ENCODE measurements at regions not wholly inside any gene's neighbourhood (a gene's known extent, or its start where the extent isn't known, plus 50 kb on each side); places are given as distances from the start of the nearest gene placed in this dataset.

DNA sequence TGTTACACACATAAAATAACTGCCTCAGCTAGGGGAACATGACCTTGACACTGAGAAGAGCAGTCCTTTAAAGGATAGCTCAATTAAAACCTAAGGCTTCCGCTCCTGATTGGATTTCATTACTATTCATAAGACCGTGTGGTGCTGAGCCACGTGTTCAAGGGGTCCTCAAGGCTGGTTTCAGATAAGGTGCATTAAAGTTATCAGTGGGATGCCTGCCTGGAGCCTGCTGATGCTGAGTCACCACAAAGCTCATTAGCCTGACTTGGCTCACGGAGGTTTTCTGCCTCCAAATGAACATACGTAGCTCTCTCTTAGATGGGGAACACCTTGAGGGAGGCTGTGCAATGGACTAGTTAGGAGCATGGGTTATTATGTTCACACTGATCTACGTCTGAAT is 518.9 kb downstream of the TDRD15 start:
- TF ChIP-seq, protein P1, sequence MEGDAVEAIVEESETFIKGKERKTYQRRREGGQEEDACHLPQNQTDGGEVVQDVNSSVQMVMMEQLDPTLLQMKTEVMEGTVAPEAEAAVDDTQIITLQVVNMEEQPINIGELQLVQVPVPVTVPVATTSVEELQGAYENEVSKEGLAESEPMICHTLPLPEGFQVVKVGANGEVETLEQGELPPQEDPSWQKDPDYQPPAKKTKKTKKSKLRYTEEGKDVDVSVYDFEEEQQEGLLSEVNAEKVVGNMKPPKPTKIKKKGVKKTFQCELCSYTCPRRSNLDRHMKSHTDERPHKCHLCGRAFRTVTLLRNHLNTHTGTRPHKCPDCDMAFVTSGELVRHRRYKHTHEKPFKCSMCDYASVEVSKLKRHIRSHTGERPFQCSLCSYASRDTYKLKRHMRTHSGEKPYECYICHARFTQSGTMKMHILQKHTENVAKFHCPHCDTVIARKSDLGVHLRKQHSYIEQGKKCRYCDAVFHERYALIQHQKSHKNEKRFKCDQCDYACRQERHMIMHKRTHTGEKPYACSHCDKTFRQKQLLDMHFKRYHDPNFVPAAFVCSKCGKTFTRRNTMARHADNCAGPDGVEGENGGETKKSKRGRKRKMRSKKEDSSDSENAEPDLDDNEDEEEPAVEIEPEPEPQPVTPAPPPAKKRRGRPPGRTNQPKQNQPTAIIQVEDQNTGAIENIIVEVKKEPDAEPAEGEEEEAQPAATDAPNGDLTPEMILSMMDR (IDR thresholded peaks at IDR 0.05) = no peak
- intact Hi-C loops (cut with DNase I) = no loop called here
- peaks cover 0 to 5% (median 0%) of the 10 kb centered on the region in 3 donors for H3K27me3 ChIP-seq (ENCODE audit: insufficient read depth in 3 of 3, low read length in 2 of 3)
- no peak overlapping the region for H3K4me3 ChIP-seq
- DNase-seq (no peak), ATAC-seq (no peak)
- no peaks in the 10 kb centered on the region for H3K4me1 ChIP-seq
- H3K27ac ChIP-seq = no peak overlapping the region
- H3K36me3 ChIP-seq (ENCODE audit: insufficient read depth in 1 of 2, low read depth in 1 of 2) = no peaks in the 10 kb centered on the region
- WGBS, 3 donors = 71 to 80% (median 76%) methylated on average over 6 of the region's 6 CpGs
- no peaks in the 10 kb centered on the region for H3K9me3 ChIP-seq

DNA sequence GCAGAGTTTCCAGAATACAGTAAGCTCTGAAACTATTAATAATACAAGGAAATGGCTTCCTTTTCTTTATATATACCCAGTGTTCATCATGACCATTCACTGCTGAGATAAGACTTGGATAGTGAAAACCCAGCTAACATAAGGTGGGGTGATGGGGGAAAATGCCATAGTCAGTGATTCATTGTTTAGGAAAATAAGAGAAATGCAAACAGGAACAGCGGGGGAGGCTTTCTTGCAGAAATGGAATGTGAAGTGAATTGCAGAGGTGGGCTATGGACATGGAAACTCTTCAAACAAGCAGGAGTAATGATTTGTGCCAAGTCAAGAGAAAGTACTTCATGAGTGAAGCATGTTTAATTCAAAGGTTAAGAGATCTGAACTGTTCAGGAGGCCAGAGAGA is 519.4 kb downstream of the TDRD15 start:
- TF ChIP-seq, protein P1 (IDR thresholded peaks at IDR 0.05) = no peak
- intact Hi-C loops (cut with DNase I) = no loop called here
- DNase-seq (no peak), ATAC-seq (no peak)
- Histone ChIP-seq H3K36me3 (ENCODE audit: insufficient read depth in 1 of 2, low read depth in 1 of 2) (no peaks in the 10 kb centered on the region), H3K9me3 (no peaks in the 10 kb centered on the region), H3K27ac (no peak overlapping the region), H3K27me3 (ENCODE audit: insufficient read depth in 3 of 3, low read length in 2 of 3) (peaks cover 0 to 5% (median 0%) of the 10 kb centered on the region in 3 donors), H3K4me3 (no peak overlapping the region), H3K4me1 (no peaks in the 10 kb centered on the region)
- WGBS, 3 donors = 91 to 97% (median 93%) methylated on average over 1 of the region's 1 CpG

DNA sequence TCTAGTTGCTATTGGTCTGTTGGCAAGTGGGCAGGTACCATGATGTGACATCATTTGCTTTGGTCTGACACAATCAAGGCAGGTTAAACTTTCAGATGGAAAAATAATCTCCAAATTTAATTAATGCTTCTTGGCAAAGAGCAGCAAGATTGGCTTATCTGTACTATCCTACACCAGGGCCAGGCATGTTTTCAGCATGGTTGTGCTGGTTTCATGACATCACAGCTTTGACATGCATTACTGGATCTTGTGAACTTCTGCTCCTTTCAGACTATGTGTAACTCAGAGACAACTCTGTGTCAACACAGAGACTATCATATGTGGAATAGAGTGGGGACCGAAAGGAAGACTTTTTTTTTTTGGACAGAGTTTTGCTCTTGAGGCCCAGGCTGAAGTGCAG is 520.5 kb downstream of the TDRD15 start:
- 79 to 86% (median 86%) methylated on average over 1 of the region's 1 CpG for WGBS, 3 donors

DNA sequence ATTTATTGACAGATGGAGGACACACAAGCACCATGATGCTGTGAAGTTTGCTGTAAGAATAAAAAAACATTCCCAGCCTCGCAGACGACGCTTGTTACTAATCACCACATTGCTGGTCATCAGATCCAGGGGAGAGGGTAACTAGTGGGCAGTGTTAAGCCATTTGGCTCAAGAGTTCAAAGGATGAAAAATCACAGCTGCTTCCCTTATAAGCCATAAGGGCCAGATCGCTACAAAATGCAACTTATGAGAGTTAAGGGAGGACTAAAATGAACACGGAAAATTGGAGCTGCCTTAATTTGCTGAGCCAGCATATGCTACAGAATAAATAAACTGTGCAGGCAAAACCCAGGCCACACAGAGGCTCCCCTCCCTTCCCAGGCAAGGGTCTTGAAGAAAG is 522.6 kb downstream of the TDRD15 start:
- 11 to 14% (median 11%) methylated on average over 5 of the region's 5 CpGs for WGBS, 3 donors
- H3K36me3 ChIP-seq (ENCODE audit: insufficient read depth in 1 of 2, low read depth in 1 of 2) = no peaks in the 10 kb centered on the region
- H3K27me3 ChIP-seq (ENCODE audit: insufficient read depth in 3 of 3, low read length in 2 of 3) = no peaks in the 10 kb centered on the region
- intact Hi-C loops (cut with DNase I) = no loop called here
- DNase-seq (no peak), ATAC-seq (no peak)
- TF ChIP-seq, protein P1 (IDR thresholded peaks at IDR 0.05) = no peak
- no peak overlapping the region for H3K27ac ChIP-seq
- H3K4me3 ChIP-seq = no peak overlapping the region
- H3K9me3 ChIP-seq = no peaks in the 10 kb centered on the region
- H3K4me1 ChIP-seq = no peaks in the 10 kb centered on the region

More for the DNA sequence above, 520.5 kb downstream of the TDRD15 start:
- Histone ChIP-seq H3K27me3 (ENCODE audit: insufficient read depth in 3 of 3, low read length in 2 of 3) (no peaks in the 10 kb centered on the region), H3K9me3 (no peaks in the 10 kb centered on the region), H3K4me1 (no peaks in the 10 kb centered on the region), H3K36me3 (ENCODE audit: insufficient read depth in 1 of 2, low read depth in 1 of 2) (no peaks in the 10 kb centered on the region), H3K4me3 (no peak overlapping the region), H3K27ac (no peak overlapping the region)
- intact Hi-C loops (cut with DNase I) = no loop called here
- ATAC-seq (no peak), DNase-seq (no peak)
- TF ChIP-seq, protein P1 (IDR thresholded peaks at IDR 0.05) = no peak

DNA sequence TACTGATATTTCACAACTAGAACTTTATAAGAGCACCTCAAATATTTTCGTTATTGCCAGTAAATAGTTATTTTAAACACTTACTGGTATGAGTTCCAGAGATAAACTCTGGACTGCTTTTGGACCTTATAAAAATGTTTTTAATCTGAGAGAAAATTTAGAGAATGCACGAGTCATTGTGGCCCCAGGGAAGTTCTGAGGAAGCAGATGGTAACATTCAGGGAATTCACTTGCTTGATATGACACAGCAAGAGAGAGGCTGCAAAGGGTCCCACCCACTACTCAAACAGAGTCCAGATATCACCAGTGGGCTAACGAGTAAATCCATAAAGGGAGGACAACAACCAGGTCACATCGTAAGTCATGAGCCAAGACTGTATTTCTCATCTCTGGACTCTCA is 526.8 kb downstream of the TDRD15 start:
- Histone ChIP-seq H3K27ac (no peak overlapping the region), H3K27me3 (ENCODE audit: insufficient read depth in 3 of 3, low read length in 2 of 3) (no peaks in the 10 kb centered on the region), H3K9me3 (no peaks in the 10 kb centered on the region), H3K4me3 (no peak overlapping the region), H3K36me3 (ENCODE audit: insufficient read depth in 1 of 2, low read depth in 1 of 2) (no peaks in the 10 kb centered on the region), H3K4me1 (no peaks in the 10 kb centered on the region)
- no peak for DNase-seq
- TF ChIP-seq, protein P1 (IDR thresholded peaks at IDR 0.05) = no peak
- intact Hi-C loops (cut with DNase I) = no loop called here
- WGBS, 3 donors = 55 to 63% (median 59%) methylated on average over 4 of the region's 4 CpGs
- no peak for ATAC-seq

All from psoas muscle (tissue), 7 donors.